ENCODE measurements at regions not wholly inside any gene's neighbourhood (a gene's known extent, or its start where the extent isn't known, plus 50 kb on each side); places are given as distances from the start of the nearest gene placed in this dataset.
A peak's percentile ranks its signal among the peaks of the same experiment; 100 is the strongest.
"Not testable (repeated sequence)": the region's sequence is repeated elsewhere in the genome, so short reads cannot be mapped to it uniquely, and the experiment has no call there.

DNA sequence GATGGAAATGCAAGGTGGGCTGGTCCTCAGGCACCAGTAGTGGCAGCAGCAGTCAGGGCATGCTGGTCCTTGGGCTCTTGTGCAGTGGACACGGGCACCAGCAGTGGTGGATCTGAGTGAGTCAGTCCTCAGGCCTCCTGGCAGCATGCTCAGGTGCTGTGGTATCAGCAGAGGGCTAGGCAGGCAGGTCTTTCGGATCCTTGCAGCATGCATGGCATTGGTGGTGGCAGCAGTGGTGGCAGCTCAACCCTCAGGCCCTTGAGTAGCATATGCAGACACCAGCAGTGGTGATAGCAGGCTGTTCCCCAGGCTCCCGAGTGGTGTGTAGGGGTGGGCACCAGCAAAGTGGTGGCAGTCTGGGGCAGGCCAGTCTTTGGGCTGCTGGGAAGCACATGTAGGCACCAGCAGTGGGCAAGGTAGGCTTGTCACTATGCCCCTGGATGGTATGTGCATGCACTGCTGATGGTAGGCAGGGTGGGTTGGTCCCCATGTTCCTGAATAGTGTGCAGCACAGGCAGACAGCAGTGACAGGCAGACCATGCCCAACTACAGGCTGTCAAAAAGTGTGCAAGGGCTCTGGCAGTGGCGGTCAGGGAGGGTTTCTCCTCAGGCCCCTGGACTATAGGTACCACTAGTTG lies 606.0 kb downstream of the ADCYAP1 start:
- H3K79me2 ChIP-seq (ENCODE audit: control insufficient read depth, insufficient read depth, low read length, poor library complexity) = no peaks in the 10 kb centered on the region
- H2BK120ac ChIP-seq (ENCODE audit: insufficient read depth, low read length, poor library complexity) = no peak overlapping the region
- no peak overlapping the region for H3K9ac ChIP-seq (ENCODE audit: low read length)
- no peak overlapping the region for H4K8ac ChIP-seq (ENCODE audit: low read depth, low read length)
- H3K4me1 ChIP-seq (ENCODE audit: control insufficient read depth in 1 of 2, insufficient read depth in 2 of 2, low read length in 2 of 2) = no peaks in the 10 kb centered on the region
- H3K23ac ChIP-seq (ENCODE audit: low read length) = no peak overlapping the region
- H3K9me3 ChIP-seq (ENCODE audit: insufficient read depth, low read depth, low read length) = no peaks in the 10 kb centered on the region
- H4K12ac ChIP-seq (ENCODE audit: low read depth, low read length) = no peak overlapping the region
- no peak overlapping the region for H3K18ac ChIP-seq (ENCODE audit: low read length)
- no peak overlapping the region for H3K14ac ChIP-seq (ENCODE audit: low read length)
- peak overlapping the region; percentile 37 for H3K4me3 ChIP-seq (ENCODE audit: low read depth, low read length)
- no peak overlapping the region for H3K4me2 ChIP-seq (ENCODE audit: low read length)
- no peak overlapping the region for H2BK12ac ChIP-seq (ENCODE audit: low read length)
- WGBS (ENCODE audit: extremely low coverage, insufficient coverage, insufficient read length) = no CpG with 5 or more reads among the region's 4 CpGs
- H3K79me1 ChIP-seq (ENCODE audit: low read length) = no peaks in the 10 kb centered on the region
- H4K91ac ChIP-seq (ENCODE audit: low read depth, low read length) = no peak overlapping the region
- no peaks in the 10 kb centered on the region for H3K27me3 ChIP-seq (ENCODE audit: insufficient read depth, low read length)
- no peak overlapping the region for H2AFZ ChIP-seq (ENCODE audit: insufficient read depth, low read length, poor library complexity)
- H3K4ac ChIP-seq (ENCODE audit: low read depth, low read length) = no peak overlapping the region
- no peak overlapping the region for H2AK5ac ChIP-seq (ENCODE audit: low read length)
- no peak overlapping the region for H3K27ac ChIP-seq (ENCODE audit: low read depth, low read length)
- H2BK5ac ChIP-seq (ENCODE audit: low read depth, low read length, poor library complexity) = no peak overlapping the region
- DNase-seq = peak; percentile 42 to 43
- no peaks in the 10 kb centered on the region for H3K36me3 ChIP-seq (ENCODE audit: control insufficient read depth in 1 of 2, insufficient read depth in 2 of 2, low read length in 2 of 2)

DNA sequence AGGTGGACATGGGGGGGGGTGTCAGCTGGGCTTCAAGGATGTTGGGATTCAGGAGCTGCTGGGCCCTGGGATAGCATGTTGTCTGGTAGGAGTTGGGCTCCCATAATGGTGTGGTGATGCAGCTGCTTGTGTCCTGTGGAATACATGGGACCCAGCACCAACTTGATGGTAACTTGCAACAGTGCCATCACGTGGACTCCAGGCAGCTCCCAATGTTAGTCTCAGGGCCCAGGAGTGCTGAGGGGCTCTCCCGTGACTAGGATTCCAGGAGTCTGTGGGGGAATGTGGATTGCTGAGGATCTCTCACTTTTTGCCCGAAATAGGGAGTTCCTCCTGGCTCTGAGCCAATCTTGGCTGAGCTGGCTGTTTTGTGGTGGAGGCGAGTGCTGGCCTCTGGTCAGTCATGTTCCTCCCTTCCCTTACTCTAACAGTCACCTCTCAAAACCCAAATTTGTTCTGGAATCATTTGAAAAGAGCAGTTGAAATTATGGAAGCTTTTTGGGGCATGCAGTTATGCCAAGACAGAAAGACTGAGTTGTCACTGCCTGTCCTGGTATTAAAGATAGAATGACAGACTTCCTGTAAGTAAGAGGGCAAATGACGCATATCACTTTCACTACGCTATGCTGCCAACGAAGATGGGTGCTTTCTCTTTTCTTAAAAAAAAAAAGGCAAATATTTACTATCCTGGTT lies 607.1 kb downstream of the ADCYAP1 start:
- no CpG with 5 or more reads among the region's 7 CpGs for WGBS (ENCODE audit: extremely low coverage, insufficient coverage, insufficient read length)
- Histone ChIP-seq H3K4me2 (ENCODE audit: low read length) (no peak overlapping the region), H3K4me3 (ENCODE audit: low read depth, low read length) (no peak overlapping the region), H2AK5ac (ENCODE audit: low read length) (no peak overlapping the region), H3K9me3 (ENCODE audit: insufficient read depth, low read depth, low read length) (no peaks in the 10 kb centered on the region), H3K36me3 (ENCODE audit: control insufficient read depth in 1 of 2, insufficient read depth in 2 of 2, low read length in 2 of 2) (no peaks in the 10 kb centered on the region), H4K12ac (ENCODE audit: low read depth, low read length) (no peak overlapping the region), H3K27ac (ENCODE audit: low read depth, low read length) (no peak overlapping the region), H3K79me2 (ENCODE audit: control insufficient read depth, insufficient read depth, low read length, poor library complexity) (no peaks in the 10 kb centered on the region), H2BK5ac (ENCODE audit: low read depth, low read length, poor library complexity) (no peak overlapping the region), H2BK120ac (ENCODE audit: insufficient read depth, low read length, poor library complexity) (no peak overlapping the region), H4K8ac (ENCODE audit: low read depth, low read length) (no peak overlapping the region), H3K4ac (ENCODE audit: low read depth, low read length) (no peak overlapping the region), H3K4me1 (ENCODE audit: control insufficient read depth in 1 of 2, insufficient read depth in 2 of 2, low read length in 2 of 2) (no peaks in the 10 kb centered on the region), H3K27me3 (ENCODE audit: insufficient read depth, low read length) (no peaks in the 10 kb centered on the region), H3K9ac (ENCODE audit: low read length) (no peak overlapping the region), H3K14ac (ENCODE audit: low read length) (no peak overlapping the region), H3K79me1 (ENCODE audit: low read length) (no peaks in the 10 kb centered on the region), H4K91ac (ENCODE audit: low read depth, low read length) (no peak overlapping the region), H2BK12ac (ENCODE audit: low read length) (no peak overlapping the region), H2AFZ (ENCODE audit: insufficient read depth, low read length, poor library complexity) (no peak overlapping the region), H3K18ac (ENCODE audit: low read length) (no peak overlapping the region), H3K23ac (ENCODE audit: low read length) (no peak overlapping the region)
- no peak for DNase-seq

DNA sequence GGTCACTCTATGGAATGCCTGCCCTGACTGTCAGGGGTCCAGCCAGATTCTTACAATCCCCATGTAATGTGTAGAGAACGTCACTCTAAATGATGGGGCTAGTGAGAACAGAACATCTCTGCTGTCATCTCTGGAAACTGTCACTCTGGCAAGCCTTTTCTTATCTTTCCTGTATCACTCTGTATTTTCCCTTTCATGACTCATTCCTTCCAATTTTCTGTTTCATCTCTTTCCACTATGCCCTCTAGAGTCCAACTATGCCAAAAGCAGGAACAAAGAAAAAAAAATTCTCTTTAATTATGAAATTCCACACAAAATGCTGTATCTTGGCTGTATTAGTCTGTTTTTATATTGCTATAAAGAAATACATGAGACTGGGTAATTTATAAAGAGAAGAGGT lies 608.8 kb downstream of the ADCYAP1 start:
- H3K79me2 ChIP-seq (ENCODE audit: control insufficient read depth, insufficient read depth, low read length, poor library complexity) = no peaks in the 10 kb centered on the region
- H3K14ac ChIP-seq (ENCODE audit: low read length) = no peak overlapping the region
- no peak overlapping the region for H2AFZ ChIP-seq (ENCODE audit: insufficient read depth, low read length, poor library complexity)
- H3K4me3 ChIP-seq (ENCODE audit: low read depth, low read length) = no peak overlapping the region
- H3K79me1 ChIP-seq (ENCODE audit: low read length) = no peaks in the 10 kb centered on the region
- no peak overlapping the region for H4K8ac ChIP-seq (ENCODE audit: low read depth, low read length)
- H3K23ac ChIP-seq (ENCODE audit: low read length) = no peak overlapping the region
- no peaks in the 10 kb centered on the region for H3K27me3 ChIP-seq (ENCODE audit: insufficient read depth, low read length)
- H2BK12ac ChIP-seq (ENCODE audit: low read length) = no peak overlapping the region
- no peaks in the 10 kb centered on the region for H3K9me3 ChIP-seq (ENCODE audit: insufficient read depth, low read depth, low read length)
- H3K18ac ChIP-seq (ENCODE audit: low read length) = no peak overlapping the region
- H3K4me2 ChIP-seq (ENCODE audit: low read length) = no peak overlapping the region
- H2BK120ac ChIP-seq (ENCODE audit: insufficient read depth, low read length, poor library complexity) = no peak overlapping the region
- no peaks in the 10 kb centered on the region for H3K36me3 ChIP-seq (ENCODE audit: control insufficient read depth in 1 of 2, insufficient read depth in 2 of 2, low read length in 2 of 2)
- H3K4me1 ChIP-seq (ENCODE audit: control insufficient read depth in 1 of 2, insufficient read depth in 2 of 2, low read length in 2 of 2) = no peaks in the 10 kb centered on the region
- peak in 1 of 2 donors; percentile 64 for DNase-seq
- no peak overlapping the region for H3K27ac ChIP-seq (ENCODE audit: low read depth, low read length)
- H3K4ac ChIP-seq (ENCODE audit: low read depth, low read length) = no peak overlapping the region
- H3K9ac ChIP-seq (ENCODE audit: low read length) = no peak overlapping the region
- no peak overlapping the region for H4K12ac ChIP-seq (ENCODE audit: low read depth, low read length)
- no peak overlapping the region for H2BK5ac ChIP-seq (ENCODE audit: low read depth, low read length, poor library complexity)
- H4K91ac ChIP-seq (ENCODE audit: low read depth, low read length) = no peak overlapping the region
- WGBS (ENCODE audit: extremely low coverage, insufficient coverage, insufficient read length) = no CpG with 5 or more reads among the region's 1 CpG
- H2AK5ac ChIP-seq (ENCODE audit: low read length) = no peak overlapping the region

DNA sequence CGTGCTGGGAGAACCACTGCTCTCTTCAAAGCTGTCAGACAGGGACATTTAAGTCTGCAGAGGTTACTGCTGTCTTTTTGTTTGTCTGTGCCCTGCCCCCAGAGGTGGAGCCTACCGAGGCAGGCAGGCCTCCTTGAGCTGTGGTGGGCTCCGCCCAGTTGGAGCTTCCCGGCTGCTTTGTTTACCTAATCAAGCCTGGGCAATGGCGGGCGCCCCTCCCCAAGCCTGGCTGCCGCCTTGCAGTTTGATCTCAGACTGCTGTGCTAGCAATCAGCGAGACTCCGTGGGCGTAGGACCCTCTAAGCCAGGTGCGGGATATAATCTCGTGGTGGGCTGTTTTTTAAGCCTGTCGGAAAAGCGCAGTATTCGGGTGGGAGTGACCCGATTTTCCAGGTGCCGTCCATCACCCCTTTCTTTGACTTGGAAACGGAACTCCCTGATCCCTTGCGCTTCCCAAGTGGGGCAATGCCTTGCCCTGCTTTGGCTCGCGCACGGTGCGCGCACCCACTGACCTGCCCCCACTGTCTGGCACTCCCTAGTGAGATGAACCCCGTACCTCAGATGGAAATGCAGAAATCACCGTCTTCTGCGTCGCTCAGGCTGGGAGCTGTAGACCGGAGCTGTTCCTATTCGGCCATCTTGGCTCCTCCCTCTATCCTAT lies 617.0 kb downstream of the ADCYAP1 start:
- not testable (repeated sequence) for H2AFZ ChIP-seq (ENCODE audit: insufficient read depth, low read length, poor library complexity); H3K4me1 ChIP-seq (ENCODE audit: control insufficient read depth in 1 of 2, insufficient read depth in 2 of 2, low read length in 2 of 2); H3K18ac ChIP-seq (ENCODE audit: low read length); H4K91ac ChIP-seq (ENCODE audit: low read depth, low read length); H3K4ac ChIP-seq (ENCODE audit: low read depth, low read length); H3K27ac ChIP-seq (ENCODE audit: low read depth, low read length); H4K12ac ChIP-seq (ENCODE audit: low read depth, low read length); H2BK120ac ChIP-seq (ENCODE audit: insufficient read depth, low read length, poor library complexity); H3K4me2 ChIP-seq (ENCODE audit: low read length); H3K9ac ChIP-seq (ENCODE audit: low read length); H3K23ac ChIP-seq (ENCODE audit: low read length); H3K27me3 ChIP-seq (ENCODE audit: insufficient read depth, low read length); H3K4me3 ChIP-seq (ENCODE audit: low read depth, low read length); H2BK12ac ChIP-seq (ENCODE audit: low read length); DNase-seq; H2BK5ac ChIP-seq (ENCODE audit: low read depth, low read length, poor library complexity); H4K8ac ChIP-seq (ENCODE audit: low read depth, low read length); H3K79me1 ChIP-seq (ENCODE audit: low read length); H3K79me2 ChIP-seq (ENCODE audit: control insufficient read depth, insufficient read depth, low read length, poor library complexity); H3K14ac ChIP-seq (ENCODE audit: low read length); H3K36me3 ChIP-seq (ENCODE audit: control insufficient read depth in 1 of 2, insufficient read depth in 2 of 2, low read length in 2 of 2); H3K9me3 ChIP-seq (ENCODE audit: insufficient read depth, low read depth, low read length); H2AK5ac ChIP-seq (ENCODE audit: low read length)
- no CpG with 5 or more reads among the region's 30 CpGs for WGBS (ENCODE audit: extremely low coverage, insufficient coverage, insufficient read length)

All from trophoblast cell (in vitro differentiated cells and primary cell).